ENCODE measurements at regions not wholly inside any gene's neighbourhood (a gene's known extent, or its start where the extent isn't known, plus 50 kb on each side); places are given as distances from the start of the nearest gene placed in this dataset.

DNA sequence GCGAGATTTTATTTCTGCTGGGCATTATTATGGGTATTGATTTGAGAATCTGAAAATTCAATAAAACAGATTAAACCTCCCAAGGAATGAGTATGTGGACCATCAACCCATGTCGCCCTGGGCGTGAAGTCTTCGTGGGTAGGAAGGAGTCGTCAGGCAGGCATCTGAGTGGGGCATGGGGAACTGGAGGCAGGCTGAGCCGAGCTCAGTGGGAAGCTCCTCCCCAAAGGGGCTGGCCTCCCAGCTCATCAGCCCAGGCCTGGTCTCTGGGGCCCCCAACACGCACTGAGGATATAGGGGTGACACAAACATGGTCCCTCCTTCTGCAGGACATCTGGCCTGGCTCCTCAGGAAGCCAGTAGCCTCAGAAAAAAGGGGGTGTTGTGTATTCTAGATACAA lies 265.2 kb downstream of the TFCP2L1 start:
- TF ChIP-seq, protein P1, sequence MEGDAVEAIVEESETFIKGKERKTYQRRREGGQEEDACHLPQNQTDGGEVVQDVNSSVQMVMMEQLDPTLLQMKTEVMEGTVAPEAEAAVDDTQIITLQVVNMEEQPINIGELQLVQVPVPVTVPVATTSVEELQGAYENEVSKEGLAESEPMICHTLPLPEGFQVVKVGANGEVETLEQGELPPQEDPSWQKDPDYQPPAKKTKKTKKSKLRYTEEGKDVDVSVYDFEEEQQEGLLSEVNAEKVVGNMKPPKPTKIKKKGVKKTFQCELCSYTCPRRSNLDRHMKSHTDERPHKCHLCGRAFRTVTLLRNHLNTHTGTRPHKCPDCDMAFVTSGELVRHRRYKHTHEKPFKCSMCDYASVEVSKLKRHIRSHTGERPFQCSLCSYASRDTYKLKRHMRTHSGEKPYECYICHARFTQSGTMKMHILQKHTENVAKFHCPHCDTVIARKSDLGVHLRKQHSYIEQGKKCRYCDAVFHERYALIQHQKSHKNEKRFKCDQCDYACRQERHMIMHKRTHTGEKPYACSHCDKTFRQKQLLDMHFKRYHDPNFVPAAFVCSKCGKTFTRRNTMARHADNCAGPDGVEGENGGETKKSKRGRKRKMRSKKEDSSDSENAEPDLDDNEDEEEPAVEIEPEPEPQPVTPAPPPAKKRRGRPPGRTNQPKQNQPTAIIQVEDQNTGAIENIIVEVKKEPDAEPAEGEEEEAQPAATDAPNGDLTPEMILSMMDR (conservative IDR thresholded peaks at IDR 0.05), result no peak
- TF ChIP-seq ZFX (IDR thresholded peaks at IDR 0.05), result no peak

All from C4-2B (cell line).